H1 (cell line): ENCODE measurements at regions not wholly inside any gene's neighbourhood (a gene's known extent, or its start where the extent isn't known, plus 50 kb on each side); places are given as distances from the start of the nearest gene placed in this dataset.

Source experiments
- ASH2L ChIP-seq: fragments of 200-600, 300-600 bp; sonication (generic); IDR thresholded peaks from one replicate; pipeline ENCODE4 v1.7.1; 2017; ENCODE audit warnings: low read length
- POLR2A ChIP-seq, 2 experiments: IDR thresholded peaks; 1 replicate in 1 of 2; 2 replicates in 1 of 2; pipeline ENCODE4 v1.6.1; 2011; ENCODE audit warnings: low read depth in 2 of 2, low read length in 2 of 2, mild to moderate bottlenecking in 2 of 2; ENCODE audit errors: control extremely low read depth in 1 of 2
- SIRT6 ChIP-seq: IDR thresholded peaks from one replicate; pipeline ENCODE4 v1.7.1; 2012; ENCODE audit warnings: low read length, inconsistent platforms
- TAF7 ChIP-seq: optimal IDR thresholded peaks from 2 replicates; pipeline ENCODE3; 2011; ENCODE audit warnings: low read depth, mild to moderate bottlenecking, inconsistent platforms, low read length, moderate library complexity, borderline replicate concordance
- TBP ChIP-seq: IDR thresholded peaks from 2 replicates; pipeline ENCODE4 v1.6.1; 2011; ENCODE audit warnings: low read depth, low read length, improper control_type of control experiment
- YY1 ChIP-seq: IDR thresholded peaks from 2 replicates; pipeline ENCODE4 v1.6.1; 2011; ENCODE audit warnings: low read depth, mild to moderate bottlenecking, low read length
- TF ChIP-seq, protein P1 (sequence below): IDR thresholded peaks from 2 replicates; pipeline ENCODE4 v1.6.1; 2012; ENCODE audit warnings: inconsistent platforms
- TF ChIP-seq, protein P2 (sequence below): IDR thresholded peaks from 2 replicates; pipeline ENCODE4 v1.6.1; 2012; ENCODE audit warnings: inconsistent platforms

DNA sequence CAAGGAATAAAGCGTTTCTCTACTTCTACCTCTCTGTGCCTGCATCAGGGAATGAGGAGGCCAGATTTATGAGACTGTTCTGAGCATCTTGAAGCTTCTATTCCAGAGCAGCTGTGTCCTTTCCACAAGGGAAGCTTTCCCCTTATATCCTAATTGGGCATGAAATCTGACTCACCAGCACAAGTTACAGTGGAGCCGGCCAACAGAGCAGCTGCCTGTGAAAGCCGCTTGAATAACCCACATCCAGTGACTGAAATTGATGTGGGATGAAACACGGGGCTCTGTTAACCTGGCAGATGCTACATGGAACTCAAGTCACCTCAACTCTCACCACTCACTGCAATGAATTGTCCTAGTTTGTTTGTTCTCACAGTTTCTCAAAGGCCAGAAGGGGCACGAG is 400.3 kb downstream of the TFAP2A start (continued):
- TF ChIP-seq SIRT6 (no peak), POLR2A (IDR thresholded peaks at IDR 0.05; ENCODE audit: control extremely low read depth in 1 of 2, low read depth in 2 of 2, low read length in 2 of 2) (no peak), ASH2L (no peak), TBP (no peak), YY1 (no peak), TAF7 (no peak)
- TF ChIP-seq, protein P1, sequence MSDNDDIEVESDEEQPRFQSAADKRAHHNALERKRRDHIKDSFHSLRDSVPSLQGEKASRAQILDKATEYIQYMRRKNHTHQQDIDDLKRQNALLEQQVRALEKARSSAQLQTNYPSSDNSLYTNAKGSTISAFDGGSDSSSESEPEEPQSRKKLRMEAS = no peak
- TF ChIP-seq, protein P2, sequence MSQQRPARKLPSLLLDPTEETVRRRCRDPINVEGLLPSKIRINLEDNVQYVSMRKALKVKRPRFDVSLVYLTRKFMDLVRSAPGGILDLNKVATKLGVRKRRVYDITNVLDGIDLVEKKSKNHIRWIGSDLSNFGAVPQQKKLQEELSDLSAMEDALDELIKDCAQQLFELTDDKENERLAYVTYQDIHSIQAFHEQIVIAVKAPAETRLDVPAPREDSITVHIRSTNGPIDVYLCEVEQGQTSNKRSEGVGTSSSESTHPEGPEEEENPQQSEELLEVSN = no peak
- TF ChIP-seq, all 59 proteins: peak for 0
